HL-60/S4 treated with phorbol 12-myristate 13-acetate at 8.2 ng/mL for 4 days and 3 days (cell line): ENCODE measurements at regions not wholly inside any gene's neighbourhood (a gene's known extent, or its start where the extent isn't known, plus 50 kb on each side); places are given as distances from the start of the nearest gene placed in this dataset.
"Not testable (repeated sequence)": the region's sequence is repeated elsewhere in the genome, so short reads cannot be mapped to it uniquely, and the experiment has no call there.

ENCODE experiments used
- in situ Hi-C: fragments of 300-500 bp; cut with MboI; formaldehyde crosslinking; loops from 2 replicates; pipeline ENCODE4 v1.15.0; 2022; ENCODE audit warnings: low sequenced_read_pairs

DNA sequence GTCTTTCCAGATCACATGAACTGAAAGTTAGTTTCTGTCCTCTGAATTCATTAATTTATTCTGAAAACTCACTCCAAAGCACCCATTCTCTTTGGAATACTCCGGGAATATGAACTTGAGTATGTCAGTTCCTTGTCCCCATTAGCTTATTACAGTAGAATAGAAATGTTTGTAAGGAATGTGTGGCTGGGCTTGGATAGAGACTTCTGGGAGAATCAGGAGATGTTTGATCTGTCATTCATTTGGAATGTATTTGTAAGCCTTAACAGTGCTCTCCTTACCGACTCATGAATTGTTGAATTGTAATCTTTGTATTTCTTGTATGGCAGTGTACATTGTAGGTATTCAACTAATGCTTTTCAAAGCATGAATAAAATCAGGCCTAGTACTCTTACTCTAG is 548.4 kb downstream of the LRRC70 start:
- in situ Hi-C loops = no loop called here

- in situ Hi-C loops = no loop called here
Observed at GRCh38 chr5:63125862-63126261, 547.2 kb downstream of the LRRC70 start.

- in situ Hi-C loops = no loop called here
Observed at GRCh38 chr5:63125392-63125791, 546.8 kb downstream of the LRRC70 start.

DNA sequence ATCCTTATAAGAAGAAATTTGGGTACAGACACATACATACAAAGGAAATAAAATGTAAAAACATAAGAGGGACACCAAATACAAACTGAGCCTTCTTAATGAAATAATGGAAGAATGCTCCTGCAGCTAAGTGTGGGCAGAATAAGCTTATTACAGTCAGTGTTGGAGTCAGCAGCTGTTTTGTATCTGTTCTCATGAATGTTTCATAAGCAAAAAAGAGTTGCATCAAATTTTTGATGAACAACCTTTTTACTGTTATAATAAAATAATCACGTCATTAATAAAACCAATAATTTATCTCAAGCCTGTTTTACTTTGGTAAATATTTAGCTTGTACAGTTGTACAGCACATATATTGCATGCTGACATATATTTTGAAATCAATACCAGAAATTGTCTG is 545.6 kb downstream of the LRRC70 start:
- in situ Hi-C loops = no loop called here

DNA sequence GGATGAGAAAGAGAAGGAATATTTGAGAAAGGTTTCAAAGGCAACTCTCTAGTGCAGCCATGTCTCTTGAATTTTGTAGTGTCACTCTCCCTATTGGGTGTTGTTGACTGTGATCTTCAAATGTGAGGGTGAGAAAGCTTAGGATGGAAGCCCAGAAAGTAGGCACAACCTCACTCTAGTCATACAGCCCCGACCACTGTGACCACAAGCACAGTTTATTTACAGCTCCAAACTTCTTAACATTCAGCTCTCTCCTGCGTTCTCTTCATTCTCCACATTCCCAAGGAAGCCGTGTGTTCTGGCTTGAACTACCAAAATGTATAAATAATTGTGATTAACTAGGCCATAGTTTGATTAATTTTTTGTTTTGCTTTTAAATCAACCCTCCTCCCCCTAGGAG is 542.9 kb downstream of the LRRC70 start:
- in situ Hi-C loops = no loop called here

- in situ Hi-C loops = no loop called here
Observed at GRCh38 chr5:63118221-63118620, 539.6 kb downstream of the LRRC70 start.

DNA sequence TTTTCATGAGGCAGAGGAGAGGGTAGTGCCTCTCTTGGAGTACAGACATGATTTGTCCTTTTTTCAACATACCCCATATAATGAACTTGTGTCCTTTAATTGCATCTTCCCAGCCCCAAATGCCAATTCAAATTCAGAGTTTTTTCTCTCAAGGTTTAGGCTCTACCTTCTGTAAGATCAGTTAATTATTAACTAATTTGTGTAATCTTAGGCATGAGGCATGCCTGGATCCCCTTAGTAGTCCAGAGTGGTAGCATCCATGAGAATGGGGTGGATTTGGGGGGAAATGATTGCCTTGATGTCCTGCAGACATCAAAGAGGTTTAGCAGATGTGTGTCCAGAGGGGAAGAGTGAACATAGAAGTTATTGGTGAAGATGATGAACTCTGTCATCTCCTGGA is 533.3 kb downstream of the LRRC70 start:
- in situ Hi-C loops = no loop called here

GRCh38 chr5:63101870-63102269 is 523.3 kb downstream of the LRRC70 start:
- in situ Hi-C loops = no loop called here

DNA sequence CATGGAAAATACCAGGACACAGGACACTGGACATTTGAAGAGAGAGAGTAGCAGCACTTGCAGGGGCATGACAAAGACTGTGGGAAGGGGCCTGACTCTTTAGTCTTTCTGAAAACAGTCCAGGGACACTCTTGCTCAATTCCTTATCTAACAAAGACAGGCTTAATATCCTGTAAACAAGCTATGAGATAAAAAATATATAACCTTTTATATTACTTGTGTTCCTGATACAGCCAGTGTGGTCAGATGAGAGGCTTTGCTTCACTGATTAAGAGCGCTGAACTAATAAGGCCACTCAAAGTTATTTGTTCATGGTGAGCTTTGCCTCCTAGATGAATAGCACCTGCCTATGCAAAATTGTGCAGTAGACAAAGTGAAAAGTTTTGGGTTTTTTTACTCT is 518.7 kb downstream of the LRRC70 start:
- in situ Hi-C loops = no loop called here

- in situ Hi-C loops = no loop called here
Observed at GRCh38 chr5:63094730-63095129, 516.1 kb downstream of the LRRC70 start.

DNA sequence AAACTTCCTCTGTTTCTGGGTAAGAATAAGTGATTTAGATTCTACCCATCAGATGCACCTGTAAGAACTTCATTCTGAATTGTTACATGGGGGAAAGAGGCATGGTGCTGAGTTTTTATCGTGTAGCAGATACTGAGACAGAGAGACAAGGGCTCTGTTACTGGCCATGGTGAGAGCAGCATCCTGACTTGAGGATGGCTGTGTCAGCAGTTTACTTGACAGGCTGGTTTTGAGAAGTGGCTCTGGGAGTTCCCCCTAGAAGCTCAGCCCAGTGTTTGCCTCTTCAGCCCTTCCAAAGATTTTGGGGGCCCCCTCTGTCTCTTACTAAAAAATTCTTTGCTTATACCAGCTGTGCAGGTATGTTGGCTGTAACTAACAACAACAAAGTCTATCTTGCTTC is 510.5 kb downstream of the LRRC70 start:
- in situ Hi-C loops = no loop called here

- in situ Hi-C loops = no loop called here
Observed at GRCh38 chr5:63085561-63085960, 506.9 kb downstream of the LRRC70 start.

GRCh38 chr5:63083689-63084088 is 505.1 kb downstream of the LRRC70 start:
- in situ Hi-C loops = not testable (repeated sequence)

- in situ Hi-C loops = no loop called here
Observed at GRCh38 chr5:63081402-63081801, 502.8 kb downstream of the LRRC70 start.

GRCh38 chr5:63070001-63070400 is 491.4 kb downstream of the LRRC70 start:
- in situ Hi-C loops = no loop called here

DNA sequence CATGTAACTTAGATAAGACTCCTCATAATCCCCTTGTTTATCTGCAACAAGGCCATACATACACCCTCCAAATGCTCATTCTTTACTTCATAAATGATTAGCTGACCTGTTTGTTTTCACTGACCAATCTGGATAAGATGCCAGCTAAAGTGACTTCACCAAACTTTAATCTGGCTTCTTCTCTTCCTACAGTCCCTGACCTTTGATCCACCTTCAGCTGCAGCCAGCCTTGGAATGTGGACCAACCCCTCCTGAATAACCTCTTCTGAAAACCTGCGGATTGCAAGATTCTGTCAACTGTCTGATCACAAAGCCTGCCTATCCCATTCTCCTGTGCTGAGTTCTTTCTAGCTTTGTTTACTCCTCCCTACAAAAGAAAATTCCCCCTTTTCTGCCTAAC is 476.8 kb downstream of the LRRC70 start:
- in situ Hi-C loops = no loop called here

DNA sequence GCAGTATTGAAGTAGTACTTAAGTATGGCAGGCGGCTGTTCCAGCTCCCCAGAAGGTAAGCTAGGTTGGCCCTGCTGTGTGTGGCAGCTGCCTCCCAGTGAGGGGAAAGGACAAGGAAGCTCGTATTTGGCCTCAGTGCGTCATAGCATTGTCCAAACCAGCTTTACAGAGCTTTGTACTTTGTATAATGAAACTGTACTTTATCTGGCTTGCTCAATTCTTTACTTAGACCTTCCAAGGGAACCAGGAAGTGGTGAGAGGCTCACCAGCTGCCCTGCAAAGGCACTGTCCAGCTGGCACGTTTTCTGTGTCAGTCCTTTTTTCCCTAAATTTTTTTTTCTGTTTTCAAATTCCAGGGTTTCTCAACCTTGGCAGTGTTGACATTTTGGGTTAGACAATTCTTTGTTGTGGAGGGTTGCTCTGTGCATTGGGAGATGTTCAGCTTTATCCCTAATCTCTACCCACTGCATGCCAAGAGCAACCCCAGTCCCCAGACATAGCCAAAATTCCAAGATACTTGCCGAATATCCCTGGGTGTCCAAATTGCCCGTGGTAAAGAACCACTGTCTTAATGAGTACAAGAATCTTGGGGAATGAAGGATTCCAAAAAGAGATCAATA is 474.5 kb downstream of the LRRC70 start:
- in situ Hi-C loops = no loop called here

GRCh38 chr5:63050916-63051315 is 472.3 kb downstream of the LRRC70 start:
- in situ Hi-C loops = no loop called here

- in situ Hi-C loops = no loop called here
Observed at GRCh38 chr5:63049935-63050334, 471.3 kb downstream of the LRRC70 start.

- in situ Hi-C loops = no loop called here
Observed at GRCh38 chr5:63043792-63044191, 465.2 kb downstream of the LRRC70 start.

GRCh38 chr5:63032343-63032742 is 453.7 kb downstream of the LRRC70 start:
- in situ Hi-C loops = no loop called here

GRCh38 chr5:63029891-63030290 is 451.3 kb downstream of the LRRC70 start:
- in situ Hi-C loops = no loop called here

- in situ Hi-C loops = no loop called here
Observed at GRCh38 chr5:63025679-63026078, 447.1 kb downstream of the LRRC70 start.
